ENCODE measurements at regions not wholly inside any gene's neighbourhood (a gene's known extent, or its start where the extent isn't known, plus 50 kb on each side); places are given as distances from the start of the nearest gene placed in this dataset.

GRCh38 chr5:8701251-8701650 is 832.3 kb downstream of the MTRR start:
- no peak for TF ChIP-seq PPARA (CRISPR knock-in tag; IDR thresholded peaks at IDR 0.05; ENCODE audit: borderline replicate concordance)

DNA sequence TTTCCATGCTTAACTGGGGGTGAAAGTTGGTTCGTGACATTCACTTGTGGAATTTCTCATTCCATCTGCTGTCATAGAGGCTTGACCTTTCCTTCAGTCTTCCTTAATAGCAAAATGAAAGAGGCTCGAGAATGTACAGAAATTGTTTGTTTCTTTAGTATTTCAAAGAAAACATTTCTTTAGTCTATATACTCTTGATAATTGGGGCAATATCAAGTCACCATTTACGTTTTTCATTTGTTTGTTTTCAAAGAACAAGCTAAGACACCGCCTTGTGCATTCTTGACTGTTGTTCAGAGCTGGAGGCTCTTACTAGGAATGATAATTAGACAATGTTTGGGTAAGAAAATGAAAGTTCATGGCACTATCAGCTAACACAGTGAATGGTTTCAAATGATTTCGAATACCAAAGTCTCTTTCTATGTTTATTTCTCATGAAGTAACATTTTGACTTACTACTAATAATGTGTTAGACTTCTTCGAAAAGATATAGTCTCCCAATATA is 835.4 kb downstream of the SEMA5A start:
- TF ChIP-seq ZC3H10 (CRISPR knock-in tag; IDR thresholded peaks at IDR 0.05), result no peak
- TF ChIP-seq OSR1 (CRISPR knock-in tag; IDR thresholded peaks at IDR 0.05), result no peak
- TF ChIP-seq TOX (CRISPR knock-in tag; IDR thresholded peaks at IDR 0.05; ENCODE audit: borderline replicate concordance), result no peak
- TF ChIP-seq ESRRG (CRISPR knock-in tag; IDR thresholded peaks at IDR 0.05), result no peak
- no peak for TF ChIP-seq TSHZ2 (CRISPR knock-in tag; IDR thresholded peaks at IDR 0.05)
- no peak for TF ChIP-seq CSDC2 (CRISPR knock-in tag; IDR thresholded peaks at IDR 0.05)
- no peak for TF ChIP-seq TCF4 (CRISPR knock-in tag; IDR thresholded peaks at IDR 0.05; ENCODE audit: borderline replicate concordance)
- TF ChIP-seq ZNF565 (CRISPR knock-in tag; conservative IDR thresholded peaks at IDR 0.05; ENCODE audit: low read depth), result no peak
- TF ChIP-seq ZFP3 (CRISPR knock-in tag; IDR thresholded peaks at IDR 0.05), result no peak
- no peak for ATAC-seq

More at GRCh38 chr5:8701251-8701650, 832.3 kb downstream of the MTRR start:
- ATAC-seq, result no peak

- ATAC-seq, result no peak
- TF ChIP-seq CREB5 (CRISPR knock-in tag; IDR thresholded peaks at IDR 0.05; ENCODE audit: low read depth), result no peak
- no peak for TF ChIP-seq BACH2 (CRISPR knock-in tag; IDR thresholded peaks at IDR 0.05; ENCODE audit: borderline replicate concordance)
- no peak for TF ChIP-seq ISL1 (CRISPR knock-in tag; IDR thresholded peaks at IDR 0.05)
- TF ChIP-seq ZC3H10 (CRISPR knock-in tag; IDR thresholded peaks at IDR 0.05), result no peak
- no peak for TF ChIP-seq ESRRG (CRISPR knock-in tag; IDR thresholded peaks at IDR 0.05)
- TF ChIP-seq ZNF8 (CRISPR knock-in tag; IDR thresholded peaks at IDR 0.05), result no peak
- TF ChIP-seq, protein P1, sequence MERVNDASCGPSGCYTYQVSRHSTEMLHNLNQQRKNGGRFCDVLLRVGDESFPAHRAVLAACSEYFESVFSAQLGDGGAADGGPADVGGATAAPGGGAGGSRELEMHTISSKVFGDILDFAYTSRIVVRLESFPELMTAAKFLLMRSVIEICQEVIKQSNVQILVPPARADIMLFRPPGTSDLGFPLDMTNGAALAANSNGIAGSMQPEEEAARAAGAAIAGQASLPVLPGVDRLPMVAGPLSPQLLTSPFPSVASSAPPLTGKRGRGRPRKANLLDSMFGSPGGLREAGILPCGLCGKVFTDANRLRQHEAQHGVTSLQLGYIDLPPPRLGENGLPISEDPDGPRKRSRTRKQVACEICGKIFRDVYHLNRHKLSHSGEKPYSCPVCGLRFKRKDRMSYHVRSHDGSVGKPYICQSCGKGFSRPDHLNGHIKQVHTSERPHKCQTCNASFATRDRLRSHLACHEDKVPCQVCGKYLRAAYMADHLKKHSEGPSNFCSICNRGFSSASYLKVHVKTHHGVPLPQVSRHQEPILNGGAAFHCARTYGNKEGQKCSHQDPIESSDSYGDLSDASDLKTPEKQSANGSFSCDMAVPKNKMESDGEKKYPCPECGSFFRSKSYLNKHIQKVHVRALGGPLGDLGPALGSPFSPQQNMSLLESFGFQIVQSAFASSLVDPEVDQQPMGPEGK (CRISPR knock-in tag; IDR thresholded peaks at IDR 0.05; ENCODE audit: borderline replicate concordance), result no peak
These were observed 831.7 kb downstream of the SEMA5A start for GRCh38 chr5:8714198-8714597.

GRCh38 chr5:8714861-8715260 is 831.0 kb downstream of the SEMA5A start:
- no peak for ATAC-seq
- no peak for TF ChIP-seq ESRRG (CRISPR knock-in tag; IDR thresholded peaks at IDR 0.05)
- TF ChIP-seq TSHZ2 (CRISPR knock-in tag; IDR thresholded peaks at IDR 0.05), result no peak
- TF ChIP-seq ZFP30 (CRISPR knock-in tag; IDR thresholded peaks at IDR 0.05), result no peak
- no peak for TF ChIP-seq CSDC2 (CRISPR knock-in tag; IDR thresholded peaks at IDR 0.05)
- TF ChIP-seq, protein P2, sequence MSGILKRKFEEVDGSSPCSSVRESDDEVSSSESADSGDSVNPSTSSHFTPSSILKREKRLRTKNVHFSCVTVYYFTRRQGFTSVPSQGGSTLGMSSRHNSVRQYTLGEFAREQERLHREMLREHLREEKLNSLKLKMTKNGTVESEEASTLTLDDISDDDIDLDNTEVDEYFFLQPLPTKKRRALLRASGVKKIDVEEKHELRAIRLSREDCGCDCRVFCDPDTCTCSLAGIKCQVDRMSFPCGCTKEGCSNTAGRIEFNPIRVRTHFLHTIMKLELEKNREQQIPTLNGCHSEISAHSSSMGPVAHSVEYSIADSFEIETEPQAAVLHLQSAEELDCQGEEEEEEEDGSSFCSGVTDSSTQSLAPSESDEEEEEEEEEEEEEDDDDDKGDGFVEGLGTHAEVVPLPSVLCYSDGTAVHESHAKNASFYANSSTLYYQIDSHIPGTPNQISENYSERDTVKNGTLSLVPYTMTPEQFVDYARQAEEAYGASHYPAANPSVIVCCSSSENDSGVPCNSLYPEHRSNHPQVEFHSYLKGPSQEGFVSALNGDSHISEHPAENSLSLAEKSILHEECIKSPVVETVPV (CRISPR knock-in tag; IDR thresholded peaks at IDR 0.05), result no peak
- TF ChIP-seq ZFP3 (CRISPR knock-in tag; IDR thresholded peaks at IDR 0.05), result no peak
- TF ChIP-seq BACH2 (CRISPR knock-in tag; IDR thresholded peaks at IDR 0.05; ENCODE audit: borderline replicate concordance), result no peak
- no peak for TF ChIP-seq PPARA (CRISPR knock-in tag; IDR thresholded peaks at IDR 0.05; ENCODE audit: borderline replicate concordance)
- TF ChIP-seq ISL1 (CRISPR knock-in tag; IDR thresholded peaks at IDR 0.05), result no peak
- TF ChIP-seq POU6F1 (CRISPR knock-in tag; IDR thresholded peaks at IDR 0.05; ENCODE audit: borderline replicate concordance, low read depth), result no peak
- TF ChIP-seq OSR1 (CRISPR knock-in tag; IDR thresholded peaks at IDR 0.05), result no peak
- no peak for TF ChIP-seq ZNF8 (CRISPR knock-in tag; IDR thresholded peaks at IDR 0.05)
- no peak for TF ChIP-seq ZNF565 (CRISPR knock-in tag; conservative IDR thresholded peaks at IDR 0.05; ENCODE audit: low read depth)
- no peak for TF ChIP-seq RARB (CRISPR knock-in tag; IDR thresholded peaks at IDR 0.05)
- TF ChIP-seq TCF4 (CRISPR knock-in tag; IDR thresholded peaks at IDR 0.05; ENCODE audit: borderline replicate concordance), result no peak
- TF ChIP-seq SNAI2 (CRISPR knock-in tag; IDR thresholded peaks at IDR 0.05), result no peak
- no peak for TF ChIP-seq TOX (CRISPR knock-in tag; IDR thresholded peaks at IDR 0.05; ENCODE audit: borderline replicate concordance)
- TF ChIP-seq CREB5 (CRISPR knock-in tag; IDR thresholded peaks at IDR 0.05; ENCODE audit: low read depth), result no peak
- TF ChIP-seq GLIS3 (CRISPR knock-in tag; IDR thresholded peaks at IDR 0.05), result no peak

Data from SK-N-SH treated with all-trans-retinoic acid at 6 μM for 48 hours (cell line).